DND-41 (cell line): ENCODE measurements at regions not wholly inside any gene's neighbourhood (a gene's known extent, or its start where the extent isn't known, plus 50 kb on each side); places are given as distances from the start of the nearest gene placed in this dataset.

ENCODE experiments used
- ATAC-seq: fragments of 200-7000 bp; cut with Tn5 transposase; 3 replicates; pipeline ENCODE4 v1.9.1; 2021; ENCODE audit warnings: low read depth; ENCODE audit not compliant: insufficient read depth
- DNase-seq: peaks from one replicate; pipeline ENCODE4 v3.0.0-alpha.2; 2020
- H2AFZ ChIP-seq: 2 replicates; pipeline ENCODE4 v1.6.0; 2012; ENCODE audit warnings: low read depth, low read length
- H3K27ac ChIP-seq: 2 replicates; pipeline ENCODE4 v1.5.1; 2012; ENCODE audit warnings: low read length, inconsistent platforms
- H3K27me3 ChIP-seq: fragments of 200-600 bp; sonication (generic); 2 replicates; pipeline ENCODE4 v1.6.0; 2012; ENCODE audit warnings: low read length, mild to moderate bottlenecking, inconsistent platforms; ENCODE audit not compliant: insufficient read depth, poor library complexity
- H3K36me3 ChIP-seq: 2 replicates; pipeline ENCODE4 v1.5.1; 2012; ENCODE audit warnings: low read length, inconsistent platforms; ENCODE audit not compliant: insufficient read depth
- H3K4me1 ChIP-seq: 2 replicates; pipeline ENCODE4 v1.5.1; 2012; ENCODE audit warnings: mild to moderate bottlenecking, low read length; ENCODE audit not compliant: insufficient read depth
- H3K4me2 ChIP-seq: 2 replicates; pipeline ENCODE4 v1.6.0; 2012; ENCODE audit warnings: mild to moderate bottlenecking, moderate library complexity, low read length, inconsistent platforms; ENCODE audit not compliant: insufficient read depth
- H3K4me3 ChIP-seq, 2 experiments: fragments of 200-600 bp in 1 of 2; shearing (Covaris generic) in 1 of 2; 2 replicates each; pipeline ENCODE4 v1.5.1; 2012 to 2016; ENCODE audit warnings: inconsistent platforms in 2 of 2, low read length in 2 of 2, mild to moderate bottlenecking in 2 of 2, low read depth in 1 of 2, moderate library complexity in 1 of 2
- H3K79me2 ChIP-seq: 2 replicates; pipeline ENCODE4 v1.6.0; 2012; ENCODE audit warnings: low read length, inconsistent platforms; ENCODE audit not compliant: insufficient read depth
- H3K9ac ChIP-seq: 2 replicates; pipeline ENCODE4 v1.6.0; 2012; ENCODE audit warnings: low read depth, mild to moderate bottlenecking, inconsistent platforms, low read length, moderate library complexity
- H3K9me3 ChIP-seq: 2 replicates; pipeline ENCODE4 v1.5.1; 2012; ENCODE audit warnings: low read length, moderate library complexity, mild to moderate bottlenecking, inconsistent platforms; ENCODE audit not compliant: insufficient read depth, severe bottlenecking
- H4K20me1 ChIP-seq: 2 replicates; pipeline ENCODE4 v1.6.0; 2012; ENCODE audit warnings: low read length; ENCODE audit not compliant: insufficient read depth
- EZH2 ChIP-seq: IDR thresholded peaks from 3 replicates; pipeline ENCODE4 v1.6.1; 2012; ENCODE audit warnings: borderline replicate concordance, low read depth, mild to moderate bottlenecking, moderate library complexity, low read length, inconsistent platforms; ENCODE audit not compliant: severe bottlenecking
- TF ChIP-seq, protein P1 (sequence below): IDR thresholded peaks from 2 replicates; pipeline ENCODE4 v1.5.1; 2012; ENCODE audit warnings: borderline replicate concordance, low read length, moderate library complexity, mild to moderate bottlenecking; ENCODE audit not compliant: poor library complexity, severe bottlenecking; ENCODE audit errors: extremely low read depth

DNA sequence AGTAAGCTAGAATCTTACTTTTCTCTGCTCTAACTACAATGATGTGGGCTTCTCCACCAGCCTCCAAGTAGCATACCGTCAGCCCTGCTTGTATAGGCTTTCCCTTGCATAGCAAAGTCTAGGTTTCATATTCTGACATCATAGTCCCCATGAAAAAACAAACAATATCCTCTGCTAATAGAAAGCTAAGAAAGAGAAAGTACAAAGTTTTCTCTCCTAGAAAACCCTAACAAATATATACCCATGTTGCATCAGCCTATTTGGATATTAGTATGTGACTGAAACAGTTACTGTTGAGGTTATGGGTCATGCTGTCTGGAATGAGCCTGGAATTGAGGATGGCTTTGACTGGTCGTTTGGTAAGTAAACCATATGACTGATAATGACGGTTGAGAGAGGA, 1696.0 kb downstream of the MAT2B start:
- no peaks in the 10 kb centered on the region for H3K79me2 ChIP-seq
- no peak for ATAC-seq

DNA sequence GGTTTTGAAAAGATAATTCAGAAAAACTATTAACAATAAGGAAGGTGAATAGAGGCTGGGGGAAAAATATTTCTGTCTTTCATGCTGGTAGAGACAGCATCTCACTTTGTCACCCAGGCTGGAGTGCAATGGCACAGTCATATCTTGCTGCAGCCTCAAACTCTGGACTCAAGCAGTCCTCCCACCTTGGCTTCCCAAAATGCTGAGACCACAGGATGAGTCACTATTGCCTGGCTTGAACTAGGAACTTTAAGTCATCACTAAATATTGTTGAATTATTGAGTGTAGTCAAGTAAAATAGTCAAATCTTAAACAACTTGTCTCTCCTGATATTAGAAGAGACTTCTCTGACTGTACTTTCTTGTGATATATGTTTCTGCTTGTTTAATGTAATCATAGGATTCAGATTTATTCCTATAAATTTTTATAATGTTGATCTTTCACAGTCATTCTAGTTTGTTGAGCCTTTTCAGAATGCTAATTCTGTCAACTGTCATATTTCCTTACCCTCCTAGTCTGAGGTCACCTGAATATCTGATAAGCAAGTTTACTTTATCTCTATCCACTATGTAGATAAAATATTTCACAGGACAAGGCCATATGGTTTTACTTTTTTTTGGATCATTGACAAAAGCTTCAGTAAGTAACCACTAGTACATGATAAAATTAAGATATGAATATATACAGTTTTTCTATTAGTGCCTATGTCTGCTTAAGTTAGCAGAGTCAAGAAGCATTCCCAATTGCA, 1696.5 kb downstream of the MAT2B start:
- Histone ChIP-seq H3K4me2 (no peak overlapping the region), H4K20me1 (no peaks in the 10 kb centered on the region), H3K27me3 (no peaks in the 10 kb centered on the region), H3K9me3 (no peaks in the 10 kb centered on the region), H3K9ac (no peak overlapping the region), H3K27ac (no peak overlapping the region), H2AFZ (no peak overlapping the region), H3K4me3 (no peak overlapping the region), H3K36me3 (no peaks in the 10 kb centered on the region), H3K4me1 (no peaks in the 10 kb centered on the region), H3K79me2 (no peaks in the 10 kb centered on the region)
- TF ChIP-seq EZH2, result no peak
- TF ChIP-seq, protein P1, sequence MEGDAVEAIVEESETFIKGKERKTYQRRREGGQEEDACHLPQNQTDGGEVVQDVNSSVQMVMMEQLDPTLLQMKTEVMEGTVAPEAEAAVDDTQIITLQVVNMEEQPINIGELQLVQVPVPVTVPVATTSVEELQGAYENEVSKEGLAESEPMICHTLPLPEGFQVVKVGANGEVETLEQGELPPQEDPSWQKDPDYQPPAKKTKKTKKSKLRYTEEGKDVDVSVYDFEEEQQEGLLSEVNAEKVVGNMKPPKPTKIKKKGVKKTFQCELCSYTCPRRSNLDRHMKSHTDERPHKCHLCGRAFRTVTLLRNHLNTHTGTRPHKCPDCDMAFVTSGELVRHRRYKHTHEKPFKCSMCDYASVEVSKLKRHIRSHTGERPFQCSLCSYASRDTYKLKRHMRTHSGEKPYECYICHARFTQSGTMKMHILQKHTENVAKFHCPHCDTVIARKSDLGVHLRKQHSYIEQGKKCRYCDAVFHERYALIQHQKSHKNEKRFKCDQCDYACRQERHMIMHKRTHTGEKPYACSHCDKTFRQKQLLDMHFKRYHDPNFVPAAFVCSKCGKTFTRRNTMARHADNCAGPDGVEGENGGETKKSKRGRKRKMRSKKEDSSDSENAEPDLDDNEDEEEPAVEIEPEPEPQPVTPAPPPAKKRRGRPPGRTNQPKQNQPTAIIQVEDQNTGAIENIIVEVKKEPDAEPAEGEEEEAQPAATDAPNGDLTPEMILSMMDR, result no peak
- no peak for ATAC-seq
- no peak for DNase-seq

More for the DNA sequence above, 1696.0 kb downstream of the MAT2B start:
- no peak for DNase-seq
- TF ChIP-seq, protein P1, result no peak
- no peak for TF ChIP-seq EZH2
- Histone ChIP-seq H3K4me3 (no peak overlapping the region), H4K20me1 (no peaks in the 10 kb centered on the region), H3K9me3 (no peaks in the 10 kb centered on the region), H3K9ac (no peak overlapping the region), H3K4me2 (no peak overlapping the region), H3K27me3 (no peaks in the 10 kb centered on the region), H3K27ac (no peak overlapping the region), H3K4me1 (no peaks in the 10 kb centered on the region), H2AFZ (no peak overlapping the region), H3K36me3 (no peaks in the 10 kb centered on the region)

- Histone ChIP-seq H3K27me3 (no peaks in the 10 kb centered on the region), H3K36me3 (no peaks in the 10 kb centered on the region), H3K27ac (no peak overlapping the region), H3K9ac (no peak overlapping the region), H2AFZ (no peak overlapping the region), H3K4me3 (no peak overlapping the region), H4K20me1 (no peaks in the 10 kb centered on the region), H3K9me3 (no peaks in the 10 kb centered on the region), H3K4me2 (no peak overlapping the region), H3K4me1 (no peaks in the 10 kb centered on the region), H3K79me2 (no peaks in the 10 kb centered on the region)
- ATAC-seq (no peak), DNase-seq (no peak)
- TF ChIP-seq, protein P1, result no peak
- TF ChIP-seq EZH2, result no peak
Measured at GRCh38 chr5:165202519-165202910, 1697.1 kb downstream of the MAT2B start.
